ENCODE measurements at regions not wholly inside any gene's neighbourhood (a gene's known extent, or its start where the extent isn't known, plus 50 kb on each side); places are given as distances from the start of the nearest gene placed in this dataset.

DNA sequence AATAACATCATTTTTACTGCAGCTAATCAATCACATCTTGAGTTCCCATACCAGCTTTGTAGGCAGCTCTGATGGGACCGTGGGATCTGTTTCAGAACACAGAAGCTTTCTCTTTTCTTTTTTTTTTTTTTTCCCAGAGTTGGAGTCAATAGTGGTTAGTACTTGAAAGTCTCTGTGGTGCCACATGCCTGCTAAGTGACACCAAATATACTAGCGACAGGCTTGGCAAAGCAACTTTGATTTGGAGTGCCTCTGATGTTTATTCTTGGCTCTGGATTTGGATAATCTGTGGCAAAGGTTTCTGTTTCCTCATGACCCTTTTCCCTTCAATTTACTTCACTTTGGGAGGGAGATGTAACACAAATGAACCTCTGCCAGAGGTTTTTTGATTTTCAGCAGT lies 681.4 kb upstream of the TENM4 start:
- intact Hi-C loops (cut with micrococcal nuclease): no loop called here
- Histone ChIP-seq H3F3A (ENCODE audit: low read length, unreplicated experiment) (no peaks in the 10 kb centered on the region), H3K79me2 (ENCODE audit: low read length) (no peaks in the 10 kb centered on the region), H3K9me3 (ENCODE audit: low read length) (peaks cover 5% of the 10 kb centered on the region; the same call in 1 of the 2 replicates), H2AFZ (ENCODE audit: low read length) (no peak overlapping the region), H3K36me3 (ENCODE audit: low read depth, low read length) (no peaks in the 10 kb centered on the region), H3K27me3 (ENCODE audit: low read length) (no peaks in the 10 kb centered on the region), H3K4me1 (ENCODE audit: insufficient read depth, low read length) (no peaks in the 10 kb centered on the region), H3K9me2 (replicated peaks; ENCODE audit: low read length) (no peaks in the 10 kb centered on the region), H3K4me2 (ENCODE audit: low read length) (no peak overlapping the region), H3K27ac (ENCODE audit: low read length) (no peak overlapping the region), H4K20me1 (ENCODE audit: low read length) (no peaks in the 10 kb centered on the region), H3K4me3 (ENCODE audit: low read length) (no peak overlapping the region), H3K9ac (ENCODE audit: low read length) (no peak overlapping the region)
- ChIA-PET POLR2A (ENCODE audit: unreplicated experiment) (no interaction called here), CTCF (no interaction called here)
- no peak for TF ChIP-seq EZH2 (IDR thresholded peaks at IDR 0.05; ENCODE audit: low read length, unreplicated experiment)
- TF ChIP-seq EZH2phosphoT487 (IDR thresholded peaks at IDR 0.05; ENCODE audit: borderline replicate concordance, low read length): no peak
- TF ChIP-seq, protein P1, sequence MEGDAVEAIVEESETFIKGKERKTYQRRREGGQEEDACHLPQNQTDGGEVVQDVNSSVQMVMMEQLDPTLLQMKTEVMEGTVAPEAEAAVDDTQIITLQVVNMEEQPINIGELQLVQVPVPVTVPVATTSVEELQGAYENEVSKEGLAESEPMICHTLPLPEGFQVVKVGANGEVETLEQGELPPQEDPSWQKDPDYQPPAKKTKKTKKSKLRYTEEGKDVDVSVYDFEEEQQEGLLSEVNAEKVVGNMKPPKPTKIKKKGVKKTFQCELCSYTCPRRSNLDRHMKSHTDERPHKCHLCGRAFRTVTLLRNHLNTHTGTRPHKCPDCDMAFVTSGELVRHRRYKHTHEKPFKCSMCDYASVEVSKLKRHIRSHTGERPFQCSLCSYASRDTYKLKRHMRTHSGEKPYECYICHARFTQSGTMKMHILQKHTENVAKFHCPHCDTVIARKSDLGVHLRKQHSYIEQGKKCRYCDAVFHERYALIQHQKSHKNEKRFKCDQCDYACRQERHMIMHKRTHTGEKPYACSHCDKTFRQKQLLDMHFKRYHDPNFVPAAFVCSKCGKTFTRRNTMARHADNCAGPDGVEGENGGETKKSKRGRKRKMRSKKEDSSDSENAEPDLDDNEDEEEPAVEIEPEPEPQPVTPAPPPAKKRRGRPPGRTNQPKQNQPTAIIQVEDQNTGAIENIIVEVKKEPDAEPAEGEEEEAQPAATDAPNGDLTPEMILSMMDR (conservative IDR thresholded peaks at IDR 0.05; ENCODE audit: low read depth, low read length): no peak
- no TSS peak for BruUV-seq (replicated peaks)
- ATAC-seq (no peak), DNase-seq (no peak)

DNA sequence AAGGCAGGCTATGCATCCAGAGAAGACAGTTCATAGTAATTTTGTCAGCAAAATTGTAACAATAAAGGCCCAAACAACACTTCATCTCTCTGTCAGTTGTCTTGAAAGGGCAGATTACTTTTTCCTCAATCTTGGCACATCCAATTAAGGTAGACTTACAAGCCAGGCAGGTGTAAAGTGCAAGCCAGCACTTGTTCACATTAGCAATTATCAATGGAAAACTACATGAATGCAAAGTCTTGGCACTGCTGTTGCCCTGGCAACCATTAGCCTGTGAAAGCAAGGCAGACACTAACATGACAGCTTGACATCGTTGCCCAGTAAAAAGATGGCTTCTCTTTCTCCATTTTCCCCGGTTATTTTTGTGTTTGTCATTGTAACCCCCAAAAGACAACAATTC lies 677.2 kb upstream of the TENM4 start:
- Histone ChIP-seq H3K4me2 (ENCODE audit: low read length) (no peak overlapping the region), H2AFZ (ENCODE audit: low read length) (no peak overlapping the region), H3K79me2 (ENCODE audit: low read length) (no peaks in the 10 kb centered on the region), H3F3A (ENCODE audit: low read length, unreplicated experiment) (no peaks in the 10 kb centered on the region), H3K9ac (ENCODE audit: low read length) (no peak overlapping the region), H4K20me1 (ENCODE audit: low read length) (no peaks in the 10 kb centered on the region), H3K4me3 (ENCODE audit: low read length) (no peak overlapping the region), H3K9me3 (ENCODE audit: low read length) (no peaks in the 10 kb centered on the region), H3K9me2 (replicated peaks; ENCODE audit: low read length) (no peaks in the 10 kb centered on the region), H3K27ac (ENCODE audit: low read length) (no peak overlapping the region), H3K27me3 (ENCODE audit: low read length) (no peaks in the 10 kb centered on the region), H3K36me3 (ENCODE audit: low read depth, low read length) (no peaks in the 10 kb centered on the region), H3K4me1 (ENCODE audit: insufficient read depth, low read length) (no peaks in the 10 kb centered on the region)
- ATAC-seq: no peak
- BruUV-seq (replicated peaks): no TSS peak
- no peak for DNase-seq
- no peak for TF ChIP-seq EZH2 (IDR thresholded peaks at IDR 0.05; ENCODE audit: low read length, unreplicated experiment)
- TF ChIP-seq, protein P1 (conservative IDR thresholded peaks at IDR 0.05; ENCODE audit: low read depth, low read length): no peak
- no peak for TF ChIP-seq EZH2phosphoT487 (IDR thresholded peaks at IDR 0.05; ENCODE audit: borderline replicate concordance, low read length)
- CTCF ChIA-PET: no interaction called here
- intact Hi-C loops (cut with micrococcal nuclease): no loop called here
- POLR2A ChIA-PET (ENCODE audit: unreplicated experiment): no interaction called here

DNA sequence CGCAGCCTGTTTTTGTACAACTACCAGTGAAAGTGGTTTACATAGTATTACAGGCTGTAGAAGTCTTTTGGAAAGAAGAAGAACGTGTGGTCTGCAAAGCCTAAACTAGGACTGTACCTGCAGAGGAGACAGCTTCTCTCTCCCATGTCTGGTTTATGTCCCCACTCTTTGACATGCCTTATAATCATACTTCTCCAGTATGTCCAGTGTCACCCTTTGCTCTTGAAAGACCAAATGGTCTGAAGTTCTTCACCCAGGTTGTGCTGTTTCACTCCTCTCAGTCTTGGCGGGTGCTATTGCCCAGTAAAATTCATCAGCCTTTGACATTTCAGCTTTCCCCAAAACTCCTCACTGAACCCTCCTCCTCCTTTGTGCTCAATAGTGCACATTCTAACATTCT lies 676.0 kb upstream of the TENM4 start:
- BruUV-seq (replicated peaks): no TSS peak
- ATAC-seq: no peak
- no peaks in the 10 kb centered on the region for H3K36me3 ChIP-seq (ENCODE audit: low read depth, low read length)
- no peaks in the 10 kb centered on the region for H3K9me3 ChIP-seq (ENCODE audit: low read length)
- DNase-seq: no peak
- no peaks in the 10 kb centered on the region for H3K27me3 ChIP-seq (ENCODE audit: low read length)
- no peak overlapping the region for H3K9ac ChIP-seq (ENCODE audit: low read length)
- H3F3A ChIP-seq (ENCODE audit: low read length, unreplicated experiment): no peaks in the 10 kb centered on the region
- H3K9me2 ChIP-seq (replicated peaks; ENCODE audit: low read length): no peaks in the 10 kb centered on the region
- no peak overlapping the region for H2AFZ ChIP-seq (ENCODE audit: low read length)
- H3K27ac ChIP-seq (ENCODE audit: low read length): no peak overlapping the region
- intact Hi-C loops (cut with micrococcal nuclease): no loop called here
- no peak overlapping the region for H3K4me3 ChIP-seq (ENCODE audit: low read length)
- H4K20me1 ChIP-seq (ENCODE audit: low read length): no peaks in the 10 kb centered on the region
- TF ChIP-seq, protein P1 (conservative IDR thresholded peaks at IDR 0.05; ENCODE audit: low read depth, low read length): no peak
- TF ChIP-seq EZH2 (IDR thresholded peaks at IDR 0.05; ENCODE audit: low read length, unreplicated experiment): no peak
- no peak for TF ChIP-seq EZH2phosphoT487 (IDR thresholded peaks at IDR 0.05; ENCODE audit: borderline replicate concordance, low read length)
- no peak overlapping the region for H3K4me2 ChIP-seq (ENCODE audit: low read length)
- ChIA-PET CTCF (no interaction called here), POLR2A (ENCODE audit: unreplicated experiment) (no interaction called here)
- H3K79me2 ChIP-seq (ENCODE audit: low read length): no peaks in the 10 kb centered on the region
- no peaks in the 10 kb centered on the region for H3K4me1 ChIP-seq (ENCODE audit: insufficient read depth, low read length)

Data from PC-3 (cell line).